GM23248 (cell line): ENCODE measurements at regions not wholly inside any gene's neighbourhood (a gene's known extent, or its start where the extent isn't known, plus 50 kb on each side); places are given as distances from the start of the nearest gene placed in this dataset.

Experiments used
- DNase-seq: peaks from one replicate; pipeline ENCODE4 v3.0.0-alpha.2; 2015
- H2AFZ ChIP-seq: fragments of 200-600 bp; sonication (generic); 2 replicates; pipeline ENCODE4 v1.6.1; 2016; ENCODE audit warnings: antibody characterized with exemption
- H3F3A ChIP-seq: fragments of 200-600 bp; sonication (generic); 2 replicates; pipeline ENCODE4 v1.6.1; 2016; ENCODE audit warnings: mild to moderate bottlenecking, antibody characterized with exemption, mixed run types; ENCODE audit not compliant: insufficient read depth
- H3K27ac ChIP-seq: fragments of 200-600 bp; sonication (generic); 2 replicates; pipeline ENCODE4 v1.5.1; 2016; ENCODE audit warnings: mild to moderate bottlenecking
- H3K27me3 ChIP-seq: fragments of 200-600 bp; sonication (generic); replicated peaks from 2 replicates; pipeline ENCODE4 v1.6.1; 2016; ENCODE audit warnings: mild to moderate bottlenecking; ENCODE audit not compliant: insufficient read depth
- H3K36me3 ChIP-seq: fragments of 200-600 bp; sonication (generic); 2 replicates; pipeline ENCODE4 v1.6.1; 2016; ENCODE audit warnings: low read depth, mild to moderate bottlenecking
- H3K4me1 ChIP-seq: fragments of 200-600 bp; sonication (generic); 2 replicates; pipeline ENCODE4 v1.6.1; 2016; ENCODE audit warnings: mild to moderate bottlenecking; ENCODE audit not compliant: insufficient read depth
- H3K4me2 ChIP-seq: fragments of 200-600 bp; sonication (generic); one replicate; pipeline ENCODE4 v1.6.1; 2016; ENCODE audit warnings: mild to moderate bottlenecking; ENCODE audit not compliant: unreplicated experiment
- H3K4me3 ChIP-seq: fragments of 200-600 bp; sonication (generic); 2 replicates; pipeline ENCODE4 v1.5.1; 2016; ENCODE audit warnings: mild to moderate bottlenecking
- H3K79me2 ChIP-seq: fragments of 200-600 bp; sonication (generic); 2 replicates; pipeline ENCODE4 v1.6.1; 2016; ENCODE audit warnings: mild to moderate bottlenecking; ENCODE audit not compliant: insufficient read depth
- H3K9ac ChIP-seq: fragments of 200-600 bp; sonication (generic); 2 replicates; pipeline ENCODE4 v1.6.1; 2016; ENCODE audit warnings: mild to moderate bottlenecking
- H3K9me2 ChIP-seq: fragments of 200-600 bp; sonication (generic); 2 replicates; pipeline ENCODE4 v1.6.1; 2016; ENCODE audit warnings: mixed run types, mild to moderate bottlenecking, moderate library complexity; ENCODE audit not compliant: insufficient read depth
- H3K9me3 ChIP-seq: fragments of 200-600 bp; sonication (generic); one replicate; pipeline ENCODE4 v1.6.1; 2017; ENCODE audit warnings: low read depth
- H4K20me1 ChIP-seq: fragments of 200-600 bp; sonication (generic); 2 replicates; pipeline ENCODE4 v1.6.0; 2016; ENCODE audit not compliant: insufficient read depth
- EZH2 ChIP-seq: fragments of 200-600 bp; sonication (generic); IDR thresholded peaks from 2 replicates; pipeline ENCODE4 v1.6.1; 2018; ENCODE audit warnings: antibody characterized with exemption, mild to moderate bottlenecking; ENCODE audit not compliant: insufficient read depth, poor library complexity, severe bottlenecking
- EZH2phosphoT487 ChIP-seq: fragments of 200-600 bp; sonication (generic); IDR thresholded peaks from 2 replicates; pipeline ENCODE4 v1.6.1; 2018; ENCODE audit warnings: antibody characterized with exemption, moderate library complexity, mild to moderate bottlenecking, low read depth; ENCODE audit not compliant: insufficient read depth
- WGBS, 2 experiments: methylation state at CpG; one replicate each; pipeline ENCODE4 v1.1.6; 2015 to 2017; ENCODE audit warnings: low lambda C conversion rate in 2 of 2, low coverage in 1 of 2; ENCODE audit errors: missing lambda C conversion rate in 2 of 2; 5-methylcytosine and 5-hydroxymethylcytosine counted together
- in situ Hi-C: fragments of 300-500 bp; cut with MboI; formaldehyde crosslinking; loops from 2 replicates; pipeline ENCODE4 v1.15.0; 2020

- H3K9me2 ChIP-seq: no peaks in the 10 kb centered on the region
- peaks cover 10% of the 10 kb centered on the region for H3K4me1 ChIP-seq
- in situ Hi-C loops: no loop called here
- H3F3A ChIP-seq: no peaks in the 10 kb centered on the region
- H3K9ac ChIP-seq: peak overlapping the region; percentile 55
- H2AFZ ChIP-seq: no peak overlapping the region
- TF ChIP-seq EZH2: no peak
- H3K79me2 ChIP-seq: no peaks in the 10 kb centered on the region
- peak overlapping the region; percentile 30 for H3K4me2 ChIP-seq
- H3K9me3 ChIP-seq: no peaks in the 10 kb centered on the region
- no peaks in the 10 kb centered on the region for H4K20me1 ChIP-seq
- H3K4me3 ChIP-seq: no peak overlapping the region
- H3K27me3 ChIP-seq: no peaks in the 10 kb centered on the region
- peak; percentile 89 for DNase-seq
- no peaks in the 10 kb centered on the region for H3K36me3 ChIP-seq
- peak overlapping the region; percentile 49 for H3K27ac ChIP-seq
- 3 to 6% methylated on average over 3 of the region's 3 CpGs for WGBS, 2 experiments
Measured at GRCh38 chr4:19936476-19936875, 315.2 kb upstream of the SLIT2 start.

- Histone ChIP-seq H2AFZ (no peak overlapping the region), H3K9ac (no peak overlapping the region), H3K4me2 (no peak overlapping the region), H3F3A (no peaks in the 10 kb centered on the region), H3K27ac (no peak overlapping the region), H3K9me3 (no peaks in the 10 kb centered on the region), H4K20me1 (no peaks in the 10 kb centered on the region), H3K36me3 (no peaks in the 10 kb centered on the region), H3K4me3 (no peak overlapping the region), H3K9me2 (no peaks in the 10 kb centered on the region), H3K27me3 (no peaks in the 10 kb centered on the region), H3K79me2 (no peaks in the 10 kb centered on the region), H3K4me1 (no peaks in the 10 kb centered on the region)
- no peak for DNase-seq
- TF ChIP-seq EZH2 (no peak), EZH2phosphoT487 (no peak)
- in situ Hi-C loops: no loop called here
- 78 to 88% methylated on average over 3 of the region's 3 CpGs for WGBS, 2 experiments
Measured at GRCh38 chr4:19930742-19931141, 321.0 kb upstream of the SLIT2 start.

DNA sequence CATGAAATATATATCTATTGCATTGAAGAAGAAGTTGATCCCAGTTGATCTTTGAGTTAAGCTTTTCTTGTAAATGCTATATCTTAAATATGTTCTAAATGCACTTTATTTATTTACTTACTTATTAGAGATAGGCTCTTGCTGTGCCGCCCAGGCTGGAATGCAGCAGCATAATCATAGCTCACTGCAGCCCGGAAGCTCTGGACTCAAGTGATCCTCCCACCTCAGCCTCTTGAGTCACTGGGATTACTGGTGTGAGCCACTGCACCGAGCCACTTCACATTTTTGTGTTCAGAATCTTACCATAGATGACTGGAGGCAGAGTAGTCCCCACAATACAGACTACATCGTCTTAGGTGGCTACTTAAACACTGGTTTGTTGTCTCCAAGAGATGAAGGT lies 324.3 kb upstream of the SLIT2 start:
- Histone ChIP-seq H3K79me2 (no peaks in the 10 kb centered on the region), H3K4me3 (no peak overlapping the region), H3K9me3 (no peaks in the 10 kb centered on the region), H3F3A (no peaks in the 10 kb centered on the region), H3K4me2 (no peak overlapping the region), H2AFZ (no peak overlapping the region), H3K27me3 (no peaks in the 10 kb centered on the region), H3K9ac (no peak overlapping the region), H3K36me3 (no peaks in the 10 kb centered on the region), H4K20me1 (no peaks in the 10 kb centered on the region), H3K27ac (no peak overlapping the region), H3K9me2 (no peaks in the 10 kb centered on the region), H3K4me1 (no peaks in the 10 kb centered on the region)
- WGBS, 2 experiments: 73 to 76% methylated on average over 4 of the region's 4 CpGs
- TF ChIP-seq EZH2 (no peak), EZH2phosphoT487 (no peak)
- DNase-seq: peak; percentile 42
- in situ Hi-C loops: no loop called here

GRCh38 chr4:19925516-19925915 lies 326.2 kb upstream of the SLIT2 start:
- no peak overlapping the region for H3K9ac ChIP-seq
- in situ Hi-C loops: no loop called here
- H3K27ac ChIP-seq: no peak overlapping the region
- no peaks in the 10 kb centered on the region for H3K9me2 ChIP-seq
- no peak for TF ChIP-seq EZH2phosphoT487
- no peak for TF ChIP-seq EZH2
- no peaks in the 10 kb centered on the region for H3K27me3 ChIP-seq
- no peaks in the 10 kb centered on the region for H3K36me3 ChIP-seq
- H3K9me3 ChIP-seq: no peaks in the 10 kb centered on the region
- no peaks in the 10 kb centered on the region for H3K4me1 ChIP-seq
- no peaks in the 10 kb centered on the region for H4K20me1 ChIP-seq
- no peaks in the 10 kb centered on the region for H3K79me2 ChIP-seq
- no peak overlapping the region for H3K4me2 ChIP-seq
- H3K4me3 ChIP-seq: no peak overlapping the region
- H2AFZ ChIP-seq: no peak overlapping the region
- DNase-seq: no peak
- H3F3A ChIP-seq: no peaks in the 10 kb centered on the region

GRCh38 chr4:19924761-19925160 lies 326.9 kb upstream of the SLIT2 start:
- in situ Hi-C loops: no loop called here
- WGBS, 2 experiments: 95 to 97% methylated on average over 1 of the region's 1 CpG
- Histone ChIP-seq H3K27me3 (no peaks in the 10 kb centered on the region), H3K4me1 (no peaks in the 10 kb centered on the region), H4K20me1 (no peaks in the 10 kb centered on the region), H3F3A (no peaks in the 10 kb centered on the region), H3K36me3 (no peaks in the 10 kb centered on the region), H3K79me2 (no peaks in the 10 kb centered on the region), H3K9me3 (no peaks in the 10 kb centered on the region), H2AFZ (no peak overlapping the region), H3K4me3 (no peak overlapping the region), H3K9me2 (no peaks in the 10 kb centered on the region), H3K4me2 (no peak overlapping the region), H3K9ac (no peak overlapping the region), H3K27ac (no peak overlapping the region)
- no peak for DNase-seq
- TF ChIP-seq EZH2 (no peak), EZH2phosphoT487 (no peak)
